Motor neuron (in vitro differentiated cells): ENCODE measurements at regions not wholly inside any gene's neighbourhood (a gene's known extent, or its start where the extent isn't known, plus 50 kb on each side); places are given as distances from the start of the nearest gene placed in this dataset.
A peak's percentile ranks its signal among the peaks of the same experiment; 100 is the strongest.

Experiments used
- ATAC-seq, 8 experiments: fragments of 200-7000 bp; cut with Tn5 transposase; replicated peaks in 6 of 8; 2 replicates each; pipeline ENCODE4 v1.8.0; 2021; ENCODE audit warnings: mild to moderate bottlenecking in 8 of 8, moderate library complexity in 8 of 8
- H3K27ac ChIP-seq, 2 donors: fragments of 250-450 bp; sonication (Bioruptor Pico); 2 replicates each; pipeline ENCODE4 v1.9.0; 2021; ENCODE audit warnings: antibody characterized with exemption in 2 of 2, mild to moderate bottlenecking in 2 of 2, moderate library complexity in 1 of 2
- H3K4me1 ChIP-seq, 2 donors: fragments of 250-450 bp; sonication (Bioruptor Pico); replicated peaks in 1 of 2; 2 replicates each; pipeline ENCODE4 v1.6.1; 2021; ENCODE audit warnings: antibody characterized with exemption in 2 of 2, mild to moderate bottlenecking in 2 of 2, moderate library complexity in 1 of 2
- H3K4me3 ChIP-seq, 5 donors: fragments of 250-450 bp; sonication (Bioruptor Pico); 2 replicates each; pipeline ENCODE4 v1.9.0; 2021; ENCODE audit warnings: antibody characterized with exemption in 5 of 5, mild to moderate bottlenecking in 5 of 5, moderate library complexity in 4 of 5
- WGBS, 10 experiments: fragments of 450-650 bp; shearing (Covaris generic); methylation state at CpG; one replicate each; pipeline ENCODE4 v1.0.0; 2022; 5-methylcytosine and 5-hydroxymethylcytosine counted together
- in situ Hi-C, 9 experiments: fragments of 400-800 bp; cut with MboI; loops; one replicate each; pipeline ENCODE4 v1.15.0; 2021; ENCODE audit warnings: low sequenced_read_pairs in 9 of 9, low pct_unique_long_range_greater_than_20kb in 2 of 9; ENCODE audit not compliant: unreplicated experiment in 9 of 9

- Histone ChIP-seq H3K4me3 (no peak overlapping the region), H3K4me1 (peaks cover 3 to 7% of the 10 kb centered on the region in 2 donors), H3K27ac (no peak overlapping the region)
- WGBS, 10 experiments, result 7 to 100% (median 80%) methylated on average over 1 to 6 of the region's 6 CpGs
- in situ Hi-C loops, result loop anchor here in 2 of 9 experiments (25.0 kb wide), 2 partner anchors 192 to 917 kb away; no protein-coding TSS in a partner anchor
- peak in 1 of 8 experiments; percentile 32 for ATAC-seq
Measured at GRCh38 chr21:41054018-41054578, 113.9 kb upstream of the BACE2 start.

GRCh38 chr21:41055266-41055665, 112.7 kb upstream of the BACE2 start:
- Histone ChIP-seq H3K27ac (no peak overlapping the region), H3K4me3 (no peak overlapping the region), H3K4me1 (peaks cover 6 to 7% of the 10 kb centered on the region in 2 donors)
- peak in 1 of 8 experiments; percentile 33 for ATAC-seq
- WGBS, 10 experiments, result 7 to 86% (median 67%) methylated on average over 2 to 4 of the region's 8 CpGs; no CpG with 5 or more reads in 1 of the 10 experiments
- in situ Hi-C loops, result loop anchor here in 2 of 9 experiments (25.0 kb wide), 2 partner anchors 193 to 918 kb away; no protein-coding TSS in a partner anchor

- WGBS, 10 experiments, result 11 to 92% (median 47%) methylated on average over 1 to 6 of the region's 6 CpGs; no CpG with 5 or more reads in 1 of the 10 experiments
- Histone ChIP-seq H3K27ac (no peak overlapping the region), H3K4me3 (no peak overlapping the region), H3K4me1 (peaks cover 9 to 10% of the 10 kb centered on the region in 2 donors)
- no peak for ATAC-seq
- in situ Hi-C loops, result loop anchor here in 2 of 9 experiments (25.0 kb wide), 2 partner anchors 198 to 923 kb away; no protein-coding TSS in a partner anchor
Measured at GRCh38 chr21:41059871-41060270, 108.1 kb upstream of the BACE2 start.

- Histone ChIP-seq H3K4me1 (peaks cover 9 to 10% of the 10 kb centered on the region in 2 donors), H3K27ac (no peak overlapping the region), H3K4me3 (no peak overlapping the region)
- whole genome bisulfite sequencing, 10 experiments, result 39 to 100% (median 80%) methylated on average over 1 to 7 of the region's 7 CpGs
- in situ Hi-C loops, result loop anchor here in 2 of 9 experiments (25.0 kb wide), 2 partner anchors 199 to 924 kb away; no protein-coding TSS in a partner anchor
- ATAC-seq, result no peak
Measured at GRCh38 chr21:41061701-41062100, 106.3 kb upstream of the BACE2 start.

GRCh38 chr21:41064334-41064791, 103.6 kb upstream of the BACE2 start:
- peak in 1 of 8 experiments; percentile 19 for ATAC-seq
- in situ Hi-C loops, result loop anchor here in 2 of 9 experiments (25.0 kb wide), 2 partner anchors 202 to 927 kb away; no protein-coding TSS in a partner anchor
- H3K4me3 ChIP-seq, result no peak overlapping the region
- no peak overlapping the region for H3K27ac ChIP-seq
- peaks cover 27% of the 10 kb centered on the region in 2 donors for H3K4me1 ChIP-seq
- 0 to 100% (median 73%) methylated on average over 1 to 11 of the region's 12 CpGs; no CpG with 5 or more reads in 1 of the 10 experiments for WGBS, 10 experiments

- Histone ChIP-seq H3K27ac (no peak overlapping the region), H3K4me3 (no peak overlapping the region), H3K4me1 (peaks cover 24 to 27% of the 10 kb centered on the region in 2 donors)
- in situ Hi-C loops, result loop anchor here in 2 of 9 experiments (25.0 kb wide), 2 partner anchors 203 to 928 kb away; no protein-coding TSS in a partner anchor
- WGBS, 10 experiments, result 6 to 100% (median 96%) methylated on average over 2 to 6 of the region's 8 CpGs; no CpG with 5 or more reads in 4 of the 10 experiments
- ATAC-seq, result no peak
Measured at GRCh38 chr21:41064951-41065350, 103.0 kb upstream of the BACE2 start.

GRCh38 chr21:41065539-41065938, 102.4 kb upstream of the BACE2 start:
- in situ Hi-C loops, result loop anchor here in 2 of 9 experiments (25.0 kb wide), 2 partner anchors 203 to 928 kb away; no protein-coding TSS in a partner anchor
- Histone ChIP-seq H3K4me1 (peaks cover 24 to 27% of the 10 kb centered on the region in 2 donors), H3K4me3 (no peak overlapping the region), H3K27ac (no peak overlapping the region)
- peak in 1 of 8 experiments; percentile 52 for ATAC-seq
- WGBS, 10 experiments, result 0 to 96% (median 51%) methylated on average over 1 to 3 of the region's 4 CpGs; no CpG with 5 or more reads in 3 of the 10 experiments

- ATAC-seq, result no peak
- no peak overlapping the region for H3K4me3 ChIP-seq
- peaks cover 24 to 27% of the 10 kb centered on the region in 2 donors for H3K4me1 ChIP-seq
- in situ Hi-C loops, result loop anchor here in 2 of 9 experiments (25.0 kb wide), 2 partner anchors 204 to 929 kb away; no protein-coding TSS in a partner anchor
- 58 to 100% (median 88%) methylated on average over 1 to 11 of the region's 16 CpGs; no CpG with 5 or more reads in 1 of the 10 experiments for WGBS, 10 experiments
- no peak overlapping the region for H3K27ac ChIP-seq
Measured at GRCh38 chr21:41066086-41066938, 101.6 kb upstream of the BACE2 start.

GRCh38 chr21:41067709-41068108, 100.3 kb upstream of the BACE2 start:
- in situ Hi-C loops, result loop anchor here in 2 of 9 experiments (25.0 kb wide), 2 partner anchors 205 to 930 kb away; no protein-coding TSS in a partner anchor
- peak in 4 of 8 experiments; percentile 21 to 47 (median 36) for ATAC-seq
- Histone ChIP-seq H3K27ac (no peak overlapping the region), H3K4me1 (peaks cover 24 to 27% of the 10 kb centered on the region in 2 donors), H3K4me3 (no peak overlapping the region)
- 0 to 100% (median 49%) methylated on average over 1 to 3 of the region's 4 CpGs for WGBS, 10 experiments

- in situ Hi-C loops, result loop anchor here in 2 of 9 experiments (25.0 kb wide), 2 partner anchors 206 to 931 kb away; no protein-coding TSS in a partner anchor
- peak overlapping the region; percentile 5 to 32 for H3K27ac ChIP-seq
Measured at GRCh38 chr21:41068496-41068895, 99.5 kb upstream of the BACE2 start.

GRCh38 chr21:41068967-41069642, 98.9 kb upstream of the BACE2 start:
- Histone ChIP-seq H3K4me1 (peaks cover 20 to 22% of the 10 kb centered on the region in 2 donors), H3K27ac (peak overlapping the region; percentile 5 to 32), H3K4me3 (peak overlapping the region; percentile 0 to 12 (median 7))
- WGBS, 10 experiments, result 3 to 40% (median 23%) methylated on average over 4 to 18 of the region's 30 CpGs; no CpG with 5 or more reads in 2 of the 10 experiments
- in situ Hi-C loops, result loop anchor here in 2 of 9 experiments (25.0 kb wide), 2 partner anchors 207 to 932 kb away; no protein-coding TSS in a partner anchor
- peak; percentile 79 to 98 (median 97) for ATAC-seq

More at GRCh38 chr21:41068496-41068895, 99.5 kb upstream of the BACE2 start:
- peak in 7 of 8 experiments; percentile 9 to 68 (median 54) for ATAC-seq
- Histone ChIP-seq H3K4me3 (peak overlapping the region; percentile 0 to 12 (median 7)), H3K4me1 (peaks cover 24 to 26% of the 10 kb centered on the region in 2 donors)
- 0 to 58% (median 37%) methylated on average over 1 to 7 of the region's 7 CpGs; no CpG with 5 or more reads in 1 of the 10 experiments for WGBS, 10 experiments

GRCh38 chr21:41070284-41070683, 97.7 kb upstream of the BACE2 start:
- no peak overlapping the region for H3K27ac ChIP-seq
- H3K4me3 ChIP-seq, result no peak overlapping the region
- peaks cover 17 to 18% of the 10 kb centered on the region in 2 donors for H3K4me1 ChIP-seq
- no peak for ATAC-seq
- in situ Hi-C loops, result loop anchor here in 2 of 9 experiments (25.0 kb wide), 2 partner anchors 208 to 933 kb away; no protein-coding TSS in a partner anchor
- 38 to 100% (median 60%) methylated on average over 1 to 2 of the region's 2 CpGs; no CpG with 5 or more reads in 5 of the 10 experiments for WGBS, 10 experiments
